Esophagus muscularis mucosa (tissue), 4 donors: ENCODE measurements at regions not wholly inside any gene's neighbourhood (a gene's known extent, or its start where the extent isn't known, plus 50 kb on each side); places are given as distances from the start of the nearest gene placed in this dataset.

ENCODE experiments used
- DNase-seq: peaks from one replicate; pipeline ENCODE4 v3.0.0-alpha.2; 2017; ENCODE audit errors: extremely low spot score
- H3K27ac ChIP-seq, 4 donors: fragments of 200-600 bp; sonication (generic); replicated peaks in 1 of 4; 1 replicate in 3 of 4; 2 replicates in 1 of 4; pipeline ENCODE4 v1.5.1; 2016 to 2019; ENCODE audit warnings: mild to moderate bottlenecking in 1 of 4
- H3K27me3 ChIP-seq, 4 donors: fragments of 200-600 bp; sonication (generic); one replicate each; pipeline versions ENCODE4 v1.5.1 to v1.6.0; 2016 to 2019
- H3K36me3 ChIP-seq, 4 donors: fragments of 200-600 bp; sonication (generic); one replicate each; pipeline ENCODE4 v1.5.1; 2016 to 2019
- H3K4me1 ChIP-seq, 4 donors: fragments of 200-600 bp; sonication (generic); one replicate each; pipeline ENCODE4 v1.5.1; 2016 to 2019
- H3K4me3 ChIP-seq, 4 donors: fragments of 200-600 bp; sonication (generic); 1 replicate in 2 of 4; 2 replicates in 2 of 4; pipeline ENCODE4 v1.5.1; 2016 to 2019; ENCODE audit warnings: mild to moderate bottlenecking in 4 of 4, moderate library complexity in 1 of 4
- H3K9me3 ChIP-seq, 4 donors: fragments of 200-600 bp; sonication (generic); 1 replicate in 3 of 4; 2 replicates in 1 of 4; pipeline ENCODE4 v1.5.1; 2016 to 2019
- EP300 ChIP-seq: sonication (generic); formaldehyde crosslinking; IDR thresholded peaks from one replicate; pipeline ENCODE4 v1.6.1; 2017; ENCODE audit warnings: antibody characterized with exemption
- POLR2A ChIP-seq: fragments of 450-650 bp; IDR thresholded peaks from one replicate; pipeline ENCODE4 v1.6.1; 2017; ENCODE audit warnings: antibody characterized with exemption, moderate library complexity, mild to moderate bottlenecking, low read depth
- POLR2AphosphoS5 ChIP-seq, 2 donors: sonication (generic); formaldehyde crosslinking; IDR thresholded peaks; one replicate each; pipeline ENCODE4 v1.6.1; 2017; ENCODE audit warnings: antibody characterized with exemption in 2 of 2
- WGBS: methylation state at CpG from one replicate; pipeline ENCODE4 v1.1.5; 2018; 5-methylcytosine and 5-hydroxymethylcytosine counted together
- intact Hi-C: fragments of 100-400 bp; cut with DNase I; formaldehyde crosslinking; loops from one replicate; pipeline ENCODE4 v1.15.1; 2023
- TF ChIP-seq, protein P1 (sequence below), 3 experiments: fragments of 200-600 bp in 2 of 3; fragments of 450-650 bp in 1 of 3; sonication (generic) in 2 of 3; IDR thresholded peaks; one replicate each; pipeline ENCODE4 v1.5.1; 2017 to 2019; ENCODE audit warnings: antibody characterized with exemption in 3 of 3, mild to moderate bottlenecking in 2 of 3, moderate library complexity in 1 of 3

DNA sequence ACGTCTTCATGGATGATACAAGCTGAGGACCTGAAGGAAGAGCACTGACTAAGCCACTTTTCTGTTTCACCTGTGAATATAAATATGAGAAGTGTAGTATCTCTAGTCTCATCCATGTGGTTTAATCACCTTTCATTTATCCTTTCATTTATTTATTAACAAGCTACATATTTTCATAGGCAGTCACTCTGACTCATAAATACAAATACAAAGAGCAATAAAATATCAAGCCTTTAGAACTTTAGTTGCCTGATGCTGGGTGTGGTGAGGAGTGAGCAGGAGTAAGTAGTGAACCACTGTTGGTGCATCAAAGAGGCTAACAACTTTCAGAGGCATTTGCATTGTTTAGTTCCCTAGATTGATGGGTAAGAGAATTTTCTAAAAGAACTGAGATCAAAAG, 269.0 kb upstream of the C1orf87 start:
- Histone ChIP-seq H3K27ac (no peak overlapping the region), H3K4me3 (no peak overlapping the region), H3K4me1 (no peaks in the 10 kb centered on the region), H3K27me3 (no peaks in the 10 kb centered on the region), H3K36me3 (no peaks in the 10 kb centered on the region), H3K9me3 (no peaks in the 10 kb centered on the region)
- intact Hi-C loops = no loop called here
- WGBS = 75% methylated on average over 1 of the region's 1 CpG
- no peak for DNase-seq
- TF ChIP-seq EP300 (no peak), POLR2A (no peak), POLR2AphosphoS5 (IDR thresholded peaks at IDR 0.05) (no peak)
- TF ChIP-seq, protein P1, sequence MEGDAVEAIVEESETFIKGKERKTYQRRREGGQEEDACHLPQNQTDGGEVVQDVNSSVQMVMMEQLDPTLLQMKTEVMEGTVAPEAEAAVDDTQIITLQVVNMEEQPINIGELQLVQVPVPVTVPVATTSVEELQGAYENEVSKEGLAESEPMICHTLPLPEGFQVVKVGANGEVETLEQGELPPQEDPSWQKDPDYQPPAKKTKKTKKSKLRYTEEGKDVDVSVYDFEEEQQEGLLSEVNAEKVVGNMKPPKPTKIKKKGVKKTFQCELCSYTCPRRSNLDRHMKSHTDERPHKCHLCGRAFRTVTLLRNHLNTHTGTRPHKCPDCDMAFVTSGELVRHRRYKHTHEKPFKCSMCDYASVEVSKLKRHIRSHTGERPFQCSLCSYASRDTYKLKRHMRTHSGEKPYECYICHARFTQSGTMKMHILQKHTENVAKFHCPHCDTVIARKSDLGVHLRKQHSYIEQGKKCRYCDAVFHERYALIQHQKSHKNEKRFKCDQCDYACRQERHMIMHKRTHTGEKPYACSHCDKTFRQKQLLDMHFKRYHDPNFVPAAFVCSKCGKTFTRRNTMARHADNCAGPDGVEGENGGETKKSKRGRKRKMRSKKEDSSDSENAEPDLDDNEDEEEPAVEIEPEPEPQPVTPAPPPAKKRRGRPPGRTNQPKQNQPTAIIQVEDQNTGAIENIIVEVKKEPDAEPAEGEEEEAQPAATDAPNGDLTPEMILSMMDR (IDR thresholded peaks at IDR 0.05) = no peak

DNA sequence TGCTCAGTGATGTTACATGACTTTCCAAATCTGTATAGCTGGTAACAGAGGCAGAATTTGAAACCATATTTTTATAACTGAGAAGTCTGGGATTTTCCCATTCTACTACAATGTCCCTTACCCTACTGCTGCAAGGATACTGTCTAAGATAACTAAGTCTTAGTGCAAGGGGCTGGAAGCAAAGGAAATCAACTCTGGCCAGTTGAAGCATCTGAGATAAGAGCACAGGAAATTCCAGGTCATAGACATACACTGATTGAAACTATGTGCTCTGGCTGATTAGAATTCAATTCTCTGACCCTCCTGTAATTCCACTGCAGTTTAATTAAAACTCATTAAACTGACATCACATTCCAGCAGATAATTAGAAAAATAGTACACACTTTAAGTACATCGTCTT, 267.7 kb upstream of the C1orf87 start:
- TF ChIP-seq EP300 = no peak
- intact Hi-C loops = no loop called here
- no peaks in the 10 kb centered on the region for H3K36me3 ChIP-seq
- no peaks in the 10 kb centered on the region for H3K27me3 ChIP-seq
- no peak overlapping the region for H3K4me3 ChIP-seq
- WGBS = 93% methylated on average over 1 of the region's 1 CpG
- no peaks in the 10 kb centered on the region for H3K9me3 ChIP-seq
- DNase-seq = no peak
- no peak overlapping the region for H3K27ac ChIP-seq
- no peaks in the 10 kb centered on the region for H3K4me1 ChIP-seq

DNA sequence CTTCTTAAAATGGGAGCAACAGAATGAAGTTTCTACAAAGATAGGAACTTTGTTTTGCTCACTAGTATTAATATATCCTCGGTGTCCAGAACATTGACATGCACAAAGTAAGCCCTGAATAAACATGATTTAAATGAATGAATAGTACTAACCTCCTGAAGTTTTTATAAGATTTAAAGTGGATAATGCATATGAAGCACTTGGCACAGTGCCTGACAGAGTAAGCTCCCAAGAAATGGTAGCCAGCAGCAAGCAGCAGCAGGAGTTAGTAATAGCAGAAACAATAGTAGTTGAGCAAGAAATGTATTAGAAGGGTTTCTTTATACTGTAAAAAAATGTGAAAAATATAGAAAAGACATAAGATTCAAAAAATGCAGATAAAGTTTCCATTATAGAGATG, 258.1 kb upstream of the C1orf87 start:
- no peaks in the 10 kb centered on the region for H3K4me1 ChIP-seq

DNA sequence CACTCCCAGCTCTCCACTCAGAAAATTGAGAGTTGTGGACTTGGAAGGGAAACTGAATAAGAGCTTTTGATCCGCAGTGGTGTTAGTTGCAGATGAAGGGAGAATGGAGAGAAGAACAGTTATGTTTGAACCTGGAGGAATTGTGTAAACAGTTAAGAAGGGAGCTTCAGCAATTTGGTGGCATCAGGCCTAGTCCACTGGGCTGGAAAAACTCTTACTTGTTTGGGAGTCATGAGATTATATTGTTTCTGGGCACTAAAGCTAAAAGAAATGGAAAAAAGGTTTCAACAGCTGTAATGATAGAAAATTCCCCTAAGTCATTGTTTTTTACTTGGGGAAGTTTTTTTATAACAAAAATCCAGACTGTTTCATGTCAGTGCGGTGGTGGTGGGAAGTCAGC, 256.1 kb upstream of the C1orf87 start:
- DNase-seq = no peak
- no peaks in the 10 kb centered on the region for H3K36me3 ChIP-seq
- H3K9me3 ChIP-seq = peaks cover 0 to 10% (median 4%) of the 10 kb centered on the region in 4 donors
- WGBS = 76% methylated on average over 2 of the region's 2 CpGs
- no peaks in the 10 kb centered on the region for H3K27me3 ChIP-seq
- H3K4me3 ChIP-seq = no peak overlapping the region
- no peaks in the 10 kb centered on the region for H3K4me1 ChIP-seq
- TF ChIP-seq, protein P1 (IDR thresholded peaks at IDR 0.05) = no peak
- intact Hi-C loops = no loop called here
- H3K27ac ChIP-seq = no peak overlapping the region

More for the DNA sequence above, 258.1 kb upstream of the C1orf87 start:
- DNase-seq = no peak
- no peak overlapping the region for H3K27ac ChIP-seq
- peaks cover 0 to 10% (median 4%) of the 10 kb centered on the region in 4 donors for H3K9me3 ChIP-seq
- intact Hi-C loops = no loop called here
- H3K36me3 ChIP-seq = no peaks in the 10 kb centered on the region
- H3K27me3 ChIP-seq = no peaks in the 10 kb centered on the region
- 72% methylated on average over 1 of the region's 1 CpG for whole genome bisulfite sequencing
- no peak overlapping the region for H3K4me3 ChIP-seq
- TF ChIP-seq, protein P1 (IDR thresholded peaks at IDR 0.05) = no peak
- no peak for TF ChIP-seq EP300

DNA sequence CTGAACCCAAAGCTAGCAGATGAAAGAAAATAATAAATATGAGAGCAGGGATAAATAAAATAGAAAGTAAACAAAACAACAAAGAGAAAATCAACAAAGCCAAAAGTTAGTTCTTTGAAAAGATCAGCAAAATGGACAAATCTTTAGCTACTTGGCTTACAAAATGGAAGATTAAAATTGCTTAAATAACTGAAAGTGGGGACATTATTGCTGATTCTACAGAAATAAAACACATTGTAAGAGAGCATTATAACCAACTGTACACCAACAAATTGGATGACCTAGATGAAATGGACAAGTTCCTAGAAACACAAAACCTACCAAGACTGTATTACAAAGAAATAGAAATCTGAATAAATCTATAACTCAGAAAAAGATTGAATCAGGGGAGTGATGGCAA, 238.3 kb upstream of the C1orf87 start:
- TF ChIP-seq POLR2A (no peak), EP300 (no peak), POLR2AphosphoS5 (IDR thresholded peaks at IDR 0.05) (no peak)
- TF ChIP-seq, protein P1 (IDR thresholded peaks at IDR 0.05) = no peak
- DNase-seq = no peak
- intact Hi-C loops = no loop called here

More for the DNA sequence above, 238.3 kb upstream of the C1orf87 start:
- Histone ChIP-seq H3K27me3 (no peaks in the 10 kb centered on the region), H3K4me1 (no peaks in the 10 kb centered on the region), H3K27ac (no peak overlapping the region), H3K9me3 (no peaks in the 10 kb centered on the region), H3K4me3 (no peak overlapping the region), H3K36me3 (no peaks in the 10 kb centered on the region)
